ENCODE measurements at regions not wholly inside any gene's neighbourhood (a gene's known extent, or its start where the extent isn't known, plus 50 kb on each side); places are given as distances from the start of the nearest gene placed in this dataset.

DNA sequence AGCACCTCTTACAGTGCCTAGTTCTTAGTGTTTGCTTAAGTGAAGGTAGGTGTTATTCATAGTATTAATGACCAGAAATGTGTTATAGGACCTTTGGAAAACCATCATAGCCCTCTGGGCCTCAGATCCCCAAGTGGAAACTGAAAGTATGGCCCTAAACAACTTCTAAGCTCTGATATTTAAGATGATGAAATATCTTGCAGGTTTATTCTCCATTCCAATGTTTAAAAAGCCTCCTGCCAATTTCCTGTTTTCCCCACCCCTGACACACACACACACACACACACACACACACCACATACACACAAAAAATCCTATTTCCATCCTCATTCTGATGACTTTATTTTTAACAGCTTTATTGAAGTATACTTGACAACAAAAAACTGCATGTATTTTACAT lies 108.2 kb downstream of the DIRAS3 start:
- H3K27me3 ChIP-seq, result no peaks in the 10 kb centered on the region
- no peak overlapping the region for H3K4me2 ChIP-seq
- H3K4me1 ChIP-seq (ENCODE audit: insufficient read depth), result peaks cover 4% of the 10 kb centered on the region
- TF ChIP-seq, protein P1, sequence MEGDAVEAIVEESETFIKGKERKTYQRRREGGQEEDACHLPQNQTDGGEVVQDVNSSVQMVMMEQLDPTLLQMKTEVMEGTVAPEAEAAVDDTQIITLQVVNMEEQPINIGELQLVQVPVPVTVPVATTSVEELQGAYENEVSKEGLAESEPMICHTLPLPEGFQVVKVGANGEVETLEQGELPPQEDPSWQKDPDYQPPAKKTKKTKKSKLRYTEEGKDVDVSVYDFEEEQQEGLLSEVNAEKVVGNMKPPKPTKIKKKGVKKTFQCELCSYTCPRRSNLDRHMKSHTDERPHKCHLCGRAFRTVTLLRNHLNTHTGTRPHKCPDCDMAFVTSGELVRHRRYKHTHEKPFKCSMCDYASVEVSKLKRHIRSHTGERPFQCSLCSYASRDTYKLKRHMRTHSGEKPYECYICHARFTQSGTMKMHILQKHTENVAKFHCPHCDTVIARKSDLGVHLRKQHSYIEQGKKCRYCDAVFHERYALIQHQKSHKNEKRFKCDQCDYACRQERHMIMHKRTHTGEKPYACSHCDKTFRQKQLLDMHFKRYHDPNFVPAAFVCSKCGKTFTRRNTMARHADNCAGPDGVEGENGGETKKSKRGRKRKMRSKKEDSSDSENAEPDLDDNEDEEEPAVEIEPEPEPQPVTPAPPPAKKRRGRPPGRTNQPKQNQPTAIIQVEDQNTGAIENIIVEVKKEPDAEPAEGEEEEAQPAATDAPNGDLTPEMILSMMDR (IDR thresholded peaks at IDR 0.05; ENCODE audit: poor library complexity), result no peak
- no peak for TF ChIP-seq EZH2 (IDR thresholded peaks at IDR 0.05; ENCODE audit: borderline replicate concordance)
- TF ChIP-seq EZH2phosphoT487 (IDR thresholded peaks at IDR 0.05; ENCODE audit: low read depth, severe bottlenecking, unreplicated experiment), result no peak
- H3K36me3 ChIP-seq (replicated peaks; ENCODE audit: insufficient read depth, low read depth), result no peaks in the 10 kb centered on the region
- no peak for DNase-seq (ENCODE audit: low spot score)
- H3K4me3 ChIP-seq, result no peak overlapping the region
- no peak overlapping the region for H3K27ac ChIP-seq
- no peaks in the 10 kb centered on the region for H3K9me3 ChIP-seq (ENCODE audit: low read depth)
- H4K20me1 ChIP-seq (ENCODE audit: insufficient read depth, poor library complexity, severe bottlenecking), result no peaks in the 10 kb centered on the region
- H3K9me2 ChIP-seq (replicated peaks; ENCODE audit: insufficient read depth), result no peaks in the 10 kb centered on the region
- H2AFZ ChIP-seq, result no peak overlapping the region
- no peaks in the 10 kb centered on the region for H3K79me2 ChIP-seq

DNA sequence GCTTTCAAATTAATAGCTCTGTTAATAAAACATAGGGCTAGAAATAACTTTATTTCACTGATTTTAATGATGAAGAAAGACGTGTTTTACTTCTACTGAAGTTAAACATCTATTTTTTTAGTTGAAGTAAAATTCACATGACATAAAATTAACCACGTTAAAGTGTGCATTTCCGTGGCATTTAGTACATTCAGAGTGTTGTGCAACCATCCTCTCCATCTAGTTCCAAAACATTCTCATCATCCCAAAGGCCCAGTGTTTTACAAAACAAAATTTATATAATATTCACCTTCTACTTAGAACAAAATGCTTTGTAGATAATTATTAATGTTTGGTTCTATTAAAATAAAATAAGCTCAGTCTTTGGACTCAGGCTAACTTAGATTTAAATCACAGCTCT lies 108.5 kb upstream of the GNG12 start:
- H3K27ac ChIP-seq, result no peak overlapping the region
- DNase-seq (ENCODE audit: low spot score), result no peak
- no peak overlapping the region for H3K4me2 ChIP-seq
- whole genome bisulfite sequencing (ENCODE audit: low lambda C conversion rate, missing lambda C conversion rate), result 65% methylated on average over 3 of the region's 3 CpGs
- H3K9me3 ChIP-seq (ENCODE audit: low read depth), result no peaks in the 10 kb centered on the region
- H3K36me3 ChIP-seq (replicated peaks; ENCODE audit: insufficient read depth, low read depth), result no peaks in the 10 kb centered on the region
- peaks cover 4% of the 10 kb centered on the region for H3K4me1 ChIP-seq (ENCODE audit: insufficient read depth)
- H3K9me2 ChIP-seq (replicated peaks; ENCODE audit: insufficient read depth), result no peaks in the 10 kb centered on the region
- no peak overlapping the region for H3K4me3 ChIP-seq
- TF ChIP-seq, protein P1 (IDR thresholded peaks at IDR 0.05; ENCODE audit: poor library complexity), result no peak
- no peak for TF ChIP-seq EZH2phosphoT487 (IDR thresholded peaks at IDR 0.05; ENCODE audit: low read depth, severe bottlenecking, unreplicated experiment)
- TF ChIP-seq EZH2 (IDR thresholded peaks at IDR 0.05; ENCODE audit: borderline replicate concordance), result no peak
- H3K79me2 ChIP-seq, result no peaks in the 10 kb centered on the region
- no peak overlapping the region for H2AFZ ChIP-seq
- H4K20me1 ChIP-seq (ENCODE audit: insufficient read depth, poor library complexity, severe bottlenecking), result no peaks in the 10 kb centered on the region
- no peaks in the 10 kb centered on the region for H3K27me3 ChIP-seq

DNA sequence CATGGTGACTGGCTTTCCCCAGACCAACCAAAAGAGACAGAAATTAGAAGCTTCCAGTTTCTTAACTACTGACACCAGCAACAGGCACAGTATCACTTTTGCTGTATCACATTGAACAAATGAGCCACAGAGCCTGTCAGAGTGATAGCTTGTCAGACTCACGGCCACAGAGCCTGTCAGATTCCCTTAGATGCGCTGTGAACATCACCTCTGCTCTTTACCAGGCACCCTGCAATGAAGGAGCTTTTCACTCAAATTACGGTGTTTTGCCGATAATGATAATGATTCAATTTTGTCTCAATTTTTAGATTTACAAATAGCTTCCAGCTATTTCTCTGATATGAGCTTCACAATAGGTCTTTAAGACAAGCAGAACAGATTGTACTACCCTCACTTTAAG lies 107.9 kb upstream of the GNG12 start:
- Histone ChIP-seq H3K9me3 (ENCODE audit: low read depth) (no peaks in the 10 kb centered on the region), H2AFZ (no peak overlapping the region), H3K4me3 (no peak overlapping the region), H3K4me2 (no peak overlapping the region), H3K9me2 (replicated peaks; ENCODE audit: insufficient read depth) (no peaks in the 10 kb centered on the region), H4K20me1 (ENCODE audit: insufficient read depth, poor library complexity, severe bottlenecking) (no peaks in the 10 kb centered on the region), H3K27me3 (no peaks in the 10 kb centered on the region), H3K79me2 (no peaks in the 10 kb centered on the region), H3K27ac (no peak overlapping the region), H3K4me1 (ENCODE audit: insufficient read depth) (peaks cover 4% of the 10 kb centered on the region), H3K36me3 (replicated peaks; ENCODE audit: insufficient read depth, low read depth) (no peaks in the 10 kb centered on the region)
- TF ChIP-seq, protein P1 (IDR thresholded peaks at IDR 0.05; ENCODE audit: poor library complexity), result no peak
- TF ChIP-seq EZH2 (IDR thresholded peaks at IDR 0.05; ENCODE audit: borderline replicate concordance), result no peak
- no peak for TF ChIP-seq EZH2phosphoT487 (IDR thresholded peaks at IDR 0.05; ENCODE audit: low read depth, severe bottlenecking, unreplicated experiment)
- no peak for DNase-seq (ENCODE audit: low spot score)
- WGBS (ENCODE audit: low lambda C conversion rate, missing lambda C conversion rate), result 97% methylated on average over 4 of the region's 4 CpGs

DNA sequence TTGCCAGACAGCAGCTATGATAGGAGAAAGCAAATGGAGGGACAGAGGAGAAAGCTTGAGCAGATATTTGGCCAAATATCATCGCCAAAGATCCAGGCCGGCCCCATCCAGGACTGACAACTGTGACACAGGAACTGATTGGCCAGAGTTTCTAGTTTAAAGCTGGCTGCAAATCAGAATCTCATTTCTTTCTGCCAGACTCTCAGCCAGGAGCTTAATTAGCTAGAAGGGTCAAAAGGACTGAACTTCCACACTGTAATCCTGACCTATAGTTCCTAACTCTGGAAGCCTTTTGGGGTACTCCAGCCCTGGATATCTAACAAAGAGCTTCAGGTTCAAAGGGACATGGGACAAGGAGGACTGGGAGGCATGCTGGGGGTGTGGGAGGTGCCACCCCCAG lies 106.7 kb upstream of the GNG12 start:
- Histone ChIP-seq H3K27ac (no peak overlapping the region), H3K4me1 (ENCODE audit: insufficient read depth) (no peaks in the 10 kb centered on the region), H3K9me2 (replicated peaks; ENCODE audit: insufficient read depth) (no peaks in the 10 kb centered on the region), H3K4me3 (no peak overlapping the region), H3K79me2 (no peaks in the 10 kb centered on the region), H2AFZ (no peak overlapping the region), H4K20me1 (ENCODE audit: insufficient read depth, poor library complexity, severe bottlenecking) (no peaks in the 10 kb centered on the region), H3K27me3 (no peaks in the 10 kb centered on the region), H3K4me2 (no peak overlapping the region), H3K36me3 (replicated peaks; ENCODE audit: insufficient read depth, low read depth) (no peaks in the 10 kb centered on the region), H3K9me3 (ENCODE audit: low read depth) (no peaks in the 10 kb centered on the region)
- no peak for DNase-seq (ENCODE audit: low spot score)
- TF ChIP-seq EZH2phosphoT487 (IDR thresholded peaks at IDR 0.05; ENCODE audit: low read depth, severe bottlenecking, unreplicated experiment) (no peak), EZH2 (IDR thresholded peaks at IDR 0.05; ENCODE audit: borderline replicate concordance) (no peak)
- TF ChIP-seq, protein P1 (IDR thresholded peaks at IDR 0.05; ENCODE audit: poor library complexity), result no peak
- WGBS (ENCODE audit: low lambda C conversion rate, missing lambda C conversion rate), result 82% methylated on average over 2 of the region's 2 CpGs
